Caco-2 (cell line): ENCODE measurements at regions not wholly inside any gene's neighbourhood (a gene's known extent, or its start where the extent isn't known, plus 50 kb on each side); places are given as distances from the start of the nearest gene placed in this dataset.
"Not testable (repeated sequence)": the region's sequence is repeated elsewhere in the genome, so short reads cannot be mapped to it uniquely, and the experiment has no call there.

Experiments
- BruUV-seq: library from RNA; stranded (reverse); fragments of 400-500 nt; replicated peaks from 2 replicates; lab custom pipeline; 2021; lab: Mats Ljungman, UMichigan
- CTCF ChIA-PET: fragments of 300-600 bp; sonication (Branson Sonifier 250); formaldehyde crosslinking; loops from one replicate; lab custom pipeline; 2022; ENCODE audit warnings: antibody characterized with exemption; lab: Charles Lee
- POLR2A ChIA-PET: fragments of 300-600 bp; sonication (Branson Sonifier 250); formaldehyde crosslinking; loops from one replicate; lab custom pipeline; 2022; ENCODE audit warnings: antibody characterized with exemption; lab: Charles Lee
- DNase-seq, 2 experiments: peaks; one replicate each; pipeline versions ENCODE4 v3.0.0 to v3.0.0-alpha.2; 2020 to 2022
- H3K27me3 ChIP-seq: replicated peaks from 2 replicates; pipeline ENCODE4 v1.6.0; 2011; ENCODE audit warnings: low read length; ENCODE audit not compliant: control insufficient read depth, insufficient read depth
- H3K36me3 ChIP-seq: 2 replicates; pipeline ENCODE4 v1.5.1; 2011; ENCODE audit warnings: low read length; ENCODE audit not compliant: control insufficient read depth, insufficient read depth
- H3K4me1 ChIP-seq: fragments of 250-450 bp; sonication (Bioruptor Pico); 2 replicates; pipeline ENCODE4 v1.5.1; 2020; ENCODE audit warnings: mild to moderate bottlenecking
- H3K4me3 ChIP-seq: 2 replicates; pipeline ENCODE4 v1.5.1; 2011; ENCODE audit warnings: low read depth, mild to moderate bottlenecking, control low read depth, low read length
- H3K9me3 ChIP-seq: fragments of 250-450 bp; sonication (Bioruptor Pico); 2 replicates; pipeline ENCODE4 v1.5.1; 2020; ENCODE audit warnings: mild to moderate bottlenecking, moderate library complexity
- H3K27ac Mint-ChIP-seq: one replicate; pipeline ENCODE4 v1.8.0; 2022; ENCODE audit warnings: mixed read lengths; ENCODE audit not compliant: unreplicated experiment
- H3K27me3 Mint-ChIP-seq: one replicate; pipeline ENCODE4 v1.8.0; 2022; ENCODE audit warnings: mixed read lengths; ENCODE audit not compliant: insufficient read depth, unreplicated experiment
- H3K36me3 Mint-ChIP-seq: one replicate; pipeline ENCODE4 v1.8.0; 2022; ENCODE audit warnings: mild to moderate bottlenecking, mixed read lengths; ENCODE audit not compliant: insufficient read depth, unreplicated experiment
- H3K4me1 Mint-ChIP-seq: one replicate; pipeline ENCODE4 v1.8.0; 2022; ENCODE audit warnings: low read depth, mixed read lengths; ENCODE audit not compliant: unreplicated experiment
- H3K4me3 Mint-ChIP-seq: one replicate; pipeline ENCODE4 v1.8.0; 2022; ENCODE audit warnings: mild to moderate bottlenecking, moderate library complexity, mixed read lengths; ENCODE audit not compliant: unreplicated experiment
- H3K9me3 Mint-ChIP-seq: one replicate; pipeline ENCODE4 v1.8.0; 2022; ENCODE audit warnings: mixed read lengths; ENCODE audit not compliant: unreplicated experiment
- CTCF ChIP-seq, 2 experiments: fragments of 200-600 bp in 1 of 2; IDR thresholded peaks; 1 replicate in 1 of 2; 2 replicates in 1 of 2; pipeline versions ENCODE4 v1.5.1 to v1.8.0; 2011 to 2022; ENCODE audit warnings: antibody characterized with exemption in 1 of 2, control low read depth in 1 of 2, inconsistent platforms in 1 of 2, low read depth in 1 of 2, low read length in 1 of 2, mild to moderate bottlenecking in 1 of 2, moderate library complexity in 1 of 2; ENCODE audit not compliant: insufficient read depth in 1 of 2, severe bottlenecking in 1 of 2, unreplicated experiment in 1 of 2
- intact Hi-C: fragments of 100-400 bp; cut with micrococcal nuclease; formaldehyde crosslinking; loops from one replicate; pipeline ENCODE4 v1.10.0; 2022; ENCODE audit not compliant: unreplicated experiment

GRCh38 chrX:51215856-51216255 lies 116.8 kb upstream of the NUDT10 start:
- no peak overlapping the region for H3K4me3 Mint-ChIP-seq
- no peaks in the 10 kb centered on the region for H3K9me3 Mint-ChIP-seq
- DNase-seq, result no peak
- no peaks in the 10 kb centered on the region for H3K36me3 Mint-ChIP-seq
- Histone ChIP-seq H3K27me3 (no peaks in the 10 kb centered on the region), H3K36me3 (no peaks in the 10 kb centered on the region), H3K4me1 (no peaks in the 10 kb centered on the region), H3K9me3 (no peaks in the 10 kb centered on the region), H3K4me3 (no peak overlapping the region)
- ChIA-PET CTCF (no interaction called here), POLR2A (no interaction called here)
- BruUV-seq, result no TSS peak
- no peak overlapping the region for H3K27ac Mint-ChIP-seq
- H3K27me3 Mint-ChIP-seq, result peaks cover 5% of the 10 kb centered on the region
- TF ChIP-seq CTCF (IDR thresholded peaks at IDR 0.05; ENCODE audit: insufficient read depth in 1 of 2, low read depth in 1 of 2, low read length in 1 of 2, severe bottlenecking in 1 of 2, unreplicated experiment in 1 of 2), result no peak
- intact Hi-C loops, result loop anchor here (5.0 kb wide), 1 partner anchor 206 kb away; no protein-coding TSS in a partner anchor
- H3K4me1 Mint-ChIP-seq, result no peaks in the 10 kb centered on the region

GRCh38 chrX:51242212-51242611 lies 90.4 kb upstream of the NUDT10 start:
- Histone ChIP-seq H3K36me3 (no peaks in the 10 kb centered on the region), H3K4me3 (no peak overlapping the region), H3K9me3 (no peaks in the 10 kb centered on the region), H3K4me1 (no peaks in the 10 kb centered on the region), H3K27me3 (no peaks in the 10 kb centered on the region)
- Mint-ChIP-seq H3K27me3 (peaks cover 5% of the 10 kb centered on the region), H3K4me3 (no peak overlapping the region), H3K4me1 (no peaks in the 10 kb centered on the region), H3K9me3 (no peaks in the 10 kb centered on the region), H3K27ac (no peak overlapping the region), H3K36me3 (no peaks in the 10 kb centered on the region)
- DNase-seq, result no peak
- no peak for TF ChIP-seq CTCF (IDR thresholded peaks at IDR 0.05; ENCODE audit: insufficient read depth in 1 of 2, low read depth in 1 of 2, low read length in 1 of 2, severe bottlenecking in 1 of 2, unreplicated experiment in 1 of 2)
- intact Hi-C loops, result no loop called here
- ChIA-PET POLR2A (no interaction called here), CTCF (no interaction called here)
- no TSS peak for BruUV-seq

GRCh38 chrX:51257490-51257889 lies 75.1 kb upstream of the NUDT10 start:
- DNase-seq, result no peak
- no peaks in the 10 kb centered on the region for H3K4me1 Mint-ChIP-seq
- intact Hi-C loops, result no loop called here
- peaks cover 3% of the 10 kb centered on the region for H3K27me3 Mint-ChIP-seq
- no peaks in the 10 kb centered on the region for H3K27me3 ChIP-seq
- no peaks in the 10 kb centered on the region for H3K9me3 Mint-ChIP-seq
- no peak overlapping the region for H3K4me3 ChIP-seq
- no peak overlapping the region for H3K27ac Mint-ChIP-seq
- no TSS peak for BruUV-seq
- no peaks in the 10 kb centered on the region for H3K4me1 ChIP-seq
- no peaks in the 10 kb centered on the region for H3K9me3 ChIP-seq
- CTCF ChIA-PET, result no interaction called here
- no peaks in the 10 kb centered on the region for H3K36me3 ChIP-seq
- POLR2A ChIA-PET, result no interaction called here
- H3K36me3 Mint-ChIP-seq, result no peaks in the 10 kb centered on the region
- no peak overlapping the region for H3K4me3 Mint-ChIP-seq
- TF ChIP-seq CTCF (IDR thresholded peaks at IDR 0.05; ENCODE audit: insufficient read depth in 1 of 2, low read depth in 1 of 2, low read length in 1 of 2, severe bottlenecking in 1 of 2, unreplicated experiment in 1 of 2), result no peak

GRCh38 chrX:51262271-51262670 lies 70.4 kb upstream of the NUDT10 start:
- H3K36me3 ChIP-seq, BruUV-seq, H3K27me3 Mint-ChIP-seq, H3K36me3 Mint-ChIP-seq, DNase-seq, CTCF ChIA-PET, H3K27ac Mint-ChIP-seq, intact Hi-C loops, H3K9me3 Mint-ChIP-seq, H3K4me1 Mint-ChIP-seq, H3K9me3 ChIP-seq, POLR2A ChIA-PET, H3K4me1 ChIP-seq, H3K27me3 ChIP-seq, H3K4me3 ChIP-seq, H3K4me3 Mint-ChIP-seq: not testable (repeated sequence)
